CD14-positive monocyte (primary cell): ENCODE measurements at regions not wholly inside any gene's neighbourhood (a gene's known extent, or its start where the extent isn't known, plus 50 kb on each side); places are given as distances from the start of the nearest gene placed in this dataset.
"Not testable (repeated sequence)": the region's sequence is repeated elsewhere in the genome, so short reads cannot be mapped to it uniquely, and the experiment has no call there.

Source experiments
- DNase-seq, 3 donors: peaks; one replicate each; pipeline ENCODE4 v3.0.0-alpha.2; 2011 to 2022
- H2AFZ ChIP-seq: 2 replicates; pipeline ENCODE4 v1.6.0; 2012; ENCODE audit warnings: mild to moderate bottlenecking, low read depth, low read length, inconsistent platforms; ENCODE audit not compliant: insufficient read depth, poor library complexity, severe bottlenecking
- H3K27ac ChIP-seq, 2 donors: 1 replicate in 1 of 2; 2 replicates in 1 of 2; pipeline ENCODE4 v1.5.1; 2012 to 2013; ENCODE audit warnings: low read length in 2 of 2, control low read depth in 1 of 2, inconsistent platforms in 1 of 2, low read depth in 1 of 2, mild to moderate bottlenecking in 1 of 2
- H3K27me3 ChIP-seq, 2 donors: one replicate each; pipeline versions ENCODE4 v1.6.0 to v1.6.1; 2011 to 2013; ENCODE audit warnings: low read length in 2 of 2; ENCODE audit not compliant: control insufficient read depth in 2 of 2, insufficient read depth in 2 of 2
- H3K36me3 ChIP-seq, 2 donors: replicated peaks in 1 of 2; 1 replicate in 1 of 2; 2 replicates in 1 of 2; pipeline versions ENCODE4 v1.5.1 to v1.6.1; 2012 to 2013; ENCODE audit warnings: low read length in 2 of 2, control low read depth in 1 of 2, inconsistent platforms in 1 of 2, mild to moderate bottlenecking in 1 of 2; ENCODE audit not compliant: insufficient read depth in 2 of 2, control insufficient read depth in 1 of 2
- H3K4me1 ChIP-seq, 2 donors: 1 replicate in 1 of 2; 2 replicates in 1 of 2; pipeline versions ENCODE4 v1.5.1 to v1.6.1; 2012 to 2013; ENCODE audit warnings: low read length in 2 of 2, control low read depth in 1 of 2, inconsistent platforms in 1 of 2, mild to moderate bottlenecking in 1 of 2, moderate library complexity in 1 of 2; ENCODE audit not compliant: insufficient read depth in 2 of 2, control insufficient read depth in 1 of 2
- H3K4me2 ChIP-seq: replicated peaks from 2 replicates; pipeline ENCODE3; 2012; ENCODE audit warnings: low read length, moderate library complexity, mild to moderate bottlenecking; ENCODE audit not compliant: poor library complexity, severe bottlenecking; ENCODE audit errors: extremely low read depth
- H3K4me3 ChIP-seq, 3 experiments: fragments of 200-600 bp in 1 of 3; sonication (generic) in 1 of 3; replicated peaks in 1 of 3; 1 replicate in 2 of 3; 2 replicates in 1 of 3; pipeline ENCODE4 v1.5.1; 2011 to 2013; ENCODE audit warnings: low read length in 3 of 3, mild to moderate bottlenecking in 3 of 3, control low read depth in 2 of 3, low read depth in 2 of 3, inconsistent platforms in 1 of 3, moderate library complexity in 1 of 3
- H3K79me2 ChIP-seq: 2 replicates; pipeline ENCODE4 v1.6.0; 2012; ENCODE audit warnings: mild to moderate bottlenecking, control low read depth, inconsistent platforms, low read length, moderate library complexity; ENCODE audit not compliant: insufficient read depth
- H3K9ac ChIP-seq: 2 replicates; pipeline ENCODE4 v1.6.0; 2017; ENCODE audit warnings: low read length, mild to moderate bottlenecking; ENCODE audit not compliant: insufficient read depth, poor library complexity, severe bottlenecking
- H3K9me3 ChIP-seq, 2 donors: replicated peaks in 1 of 2; 1 replicate in 1 of 2; 2 replicates in 1 of 2; pipeline versions ENCODE4 v1.5.1 to v1.6.1; 2012 to 2013; ENCODE audit warnings: low read length in 2 of 2, control low read depth in 1 of 2; ENCODE audit not compliant: control insufficient read depth in 1 of 2, insufficient read depth in 1 of 2
- H4K20me1 ChIP-seq: 2 replicates; pipeline ENCODE4 v1.6.0; 2012; ENCODE audit warnings: mild to moderate bottlenecking, low read length, control low read depth, moderate library complexity; ENCODE audit not compliant: insufficient read depth
- H3K27ac Mint-ChIP-seq, 7 donors: one replicate each; pipeline ENCODE4 v1.8.0; 2020; ENCODE audit warnings: mild to moderate bottlenecking in 7 of 7, mixed read lengths in 7 of 7, moderate library complexity in 6 of 7, inconsistent platforms in 2 of 7
- H3K27me3 Mint-ChIP-seq, 3 donors: one replicate each; pipeline ENCODE4 v1.8.0; 2021 to 2022; ENCODE audit warnings: low read depth in 3 of 3, mild to moderate bottlenecking in 3 of 3, mixed read lengths in 3 of 3, moderate library complexity in 3 of 3, inconsistent platforms in 1 of 3
- H3K36me3 Mint-ChIP-seq, 2 donors: one replicate each; pipeline ENCODE4 v1.8.0; 2020; ENCODE audit warnings: mixed read lengths in 2 of 2, inconsistent platforms in 1 of 2, mild to moderate bottlenecking in 1 of 2
- H3K4me1 Mint-ChIP-seq: one replicate; pipeline ENCODE4 v1.8.0; 2020; ENCODE audit warnings: mild to moderate bottlenecking, mixed read lengths
- H3K4me3 Mint-ChIP-seq, 2 donors: one replicate each; pipeline ENCODE4 v1.8.0; 2020; ENCODE audit warnings: mild to moderate bottlenecking in 2 of 2, mixed read lengths in 2 of 2, moderate library complexity in 1 of 2
- H3K9me3 Mint-ChIP-seq, 7 donors: one replicate each; pipeline ENCODE4 v1.8.0; 2020 to 2022; ENCODE audit warnings: mixed read lengths in 7 of 7, mild to moderate bottlenecking in 6 of 7, moderate library complexity in 6 of 7, inconsistent platforms in 2 of 7
- WGBS: methylation state at CpG from one replicate; pipeline ENCODE4 v1.1.5; 2013; ENCODE audit warnings: missing lambda C conversion rate; ENCODE audit not compliant: insufficient coverage; 5-methylcytosine and 5-hydroxymethylcytosine counted together
- intact Hi-C, 2 donors: fragments of 100-400 bp; cut with micrococcal nuclease; formaldehyde crosslinking; loops; one replicate each; pipeline versions ENCODE4 v1.15.0 to v1.15.1; 2023
- TF ChIP-seq, protein P1 (sequence below): fragments of 200-600 bp; IDR thresholded peaks from one replicate; pipeline ENCODE4 v1.8.0; 2022; ENCODE audit warnings: antibody characterized with exemption, mild to moderate bottlenecking

- no peaks in the 10 kb centered on the region for H3K4me1 Mint-ChIP-seq
- H4K20me1 ChIP-seq: no peaks in the 10 kb centered on the region
- no peak overlapping the region for H3K4me3 Mint-ChIP-seq
- no peak overlapping the region for H3K4me3 ChIP-seq
- no peaks in the 10 kb centered on the region for H3K36me3 Mint-ChIP-seq
- no peak overlapping the region for H3K4me2 ChIP-seq
- H3K4me1 ChIP-seq: no peaks in the 10 kb centered on the region
- no peaks in the 10 kb centered on the region for H3K27me3 Mint-ChIP-seq
- intact Hi-C loops: no loop called here
- TF ChIP-seq, protein P1, sequence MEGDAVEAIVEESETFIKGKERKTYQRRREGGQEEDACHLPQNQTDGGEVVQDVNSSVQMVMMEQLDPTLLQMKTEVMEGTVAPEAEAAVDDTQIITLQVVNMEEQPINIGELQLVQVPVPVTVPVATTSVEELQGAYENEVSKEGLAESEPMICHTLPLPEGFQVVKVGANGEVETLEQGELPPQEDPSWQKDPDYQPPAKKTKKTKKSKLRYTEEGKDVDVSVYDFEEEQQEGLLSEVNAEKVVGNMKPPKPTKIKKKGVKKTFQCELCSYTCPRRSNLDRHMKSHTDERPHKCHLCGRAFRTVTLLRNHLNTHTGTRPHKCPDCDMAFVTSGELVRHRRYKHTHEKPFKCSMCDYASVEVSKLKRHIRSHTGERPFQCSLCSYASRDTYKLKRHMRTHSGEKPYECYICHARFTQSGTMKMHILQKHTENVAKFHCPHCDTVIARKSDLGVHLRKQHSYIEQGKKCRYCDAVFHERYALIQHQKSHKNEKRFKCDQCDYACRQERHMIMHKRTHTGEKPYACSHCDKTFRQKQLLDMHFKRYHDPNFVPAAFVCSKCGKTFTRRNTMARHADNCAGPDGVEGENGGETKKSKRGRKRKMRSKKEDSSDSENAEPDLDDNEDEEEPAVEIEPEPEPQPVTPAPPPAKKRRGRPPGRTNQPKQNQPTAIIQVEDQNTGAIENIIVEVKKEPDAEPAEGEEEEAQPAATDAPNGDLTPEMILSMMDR: no peak
- H2AFZ ChIP-seq: no peak overlapping the region
- no peaks in the 10 kb centered on the region for H3K27me3 ChIP-seq
- H3K27ac Mint-ChIP-seq: no peak overlapping the region
- H3K9ac ChIP-seq: no peak overlapping the region
- 80% methylated on average over 1 of the region's 4 CpGs for WGBS
- H3K36me3 ChIP-seq: no peaks in the 10 kb centered on the region
- peaks cover 0 to 2% (median 0%) of the 10 kb centered on the region in 7 donors for H3K9me3 Mint-ChIP-seq
- H3K27ac ChIP-seq: no peak overlapping the region
- DNase-seq: no peak
- no peaks in the 10 kb centered on the region for H3K9me3 ChIP-seq
- no peaks in the 10 kb centered on the region for H3K79me2 ChIP-seq
These were observed 367.5 kb downstream of the DSC3 start for GRCh38 chr18:30675072-30675471.

GRCh38 chr18:30674596-30674995 lies 367.9 kb downstream of the DSC3 start:
- no peaks in the 10 kb centered on the region for H3K79me2 ChIP-seq
- Mint-ChIP-seq H3K9me3 (peaks cover 0 to 1% (median 0%) of the 10 kb centered on the region in 7 donors), H3K4me3 (no peak overlapping the region), H3K27me3 (no peaks in the 10 kb centered on the region), H3K27ac (no peak overlapping the region), H3K4me1 (no peaks in the 10 kb centered on the region), H3K36me3 (no peaks in the 10 kb centered on the region)
- DNase-seq: no peak
- H3K4me1 ChIP-seq: no peaks in the 10 kb centered on the region
- H2AFZ ChIP-seq: no peak overlapping the region
- H3K36me3 ChIP-seq: no peaks in the 10 kb centered on the region
- intact Hi-C loops: no loop called here
- H3K4me2 ChIP-seq: no peak overlapping the region
- H3K9me3 ChIP-seq: no peaks in the 10 kb centered on the region
- H3K27ac ChIP-seq: no peak overlapping the region
- H4K20me1 ChIP-seq: no peaks in the 10 kb centered on the region
- no peaks in the 10 kb centered on the region for H3K27me3 ChIP-seq
- H3K9ac ChIP-seq: no peak overlapping the region
- 67% methylated on average over 1 of the region's 2 CpGs for WGBS
- TF ChIP-seq, protein P1: no peak
- H3K4me3 ChIP-seq: no peak overlapping the region

GRCh38 chr18:30672439-30672838 lies 370.1 kb downstream of the DSC3 start:
- H3K79me2 ChIP-seq, H3K4me2 ChIP-seq, H3K4me1 ChIP-seq, intact Hi-C loops, H3K4me3 Mint-ChIP-seq, H3K27me3 Mint-ChIP-seq, H2AFZ ChIP-seq, H3K27ac ChIP-seq, H3K9ac ChIP-seq, H3K9me3 Mint-ChIP-seq, H3K4me1 Mint-ChIP-seq, H3K27me3 ChIP-seq, H3K36me3 Mint-ChIP-seq, H3K36me3 ChIP-seq, H4K20me1 ChIP-seq, H3K9me3 ChIP-seq, H3K27ac Mint-ChIP-seq, H3K4me3 ChIP-seq, DNase-seq: not testable (repeated sequence)
- WGBS: no CpG with 5 or more reads among the region's 1 CpG
